Esophagus squamous epithelium (tissue), 4 donors: ENCODE measurements at regions not wholly inside any gene's neighbourhood (a gene's known extent, or its start where the extent isn't known, plus 50 kb on each side); places are given as distances from the start of the nearest gene placed in this dataset.

Source experiments
- POLR2A ChIP-seq, 4 donors: fragments of 450-650 bp; IDR thresholded peaks; one replicate each; pipeline ENCODE4 v1.6.1; 2017; ENCODE audit warnings: antibody characterized with exemption in 4 of 4, mild to moderate bottlenecking in 4 of 4, moderate library complexity in 3 of 4
- TF ChIP-seq, protein P1 (sequence below), 6 experiments: fragments of 450-650 bp in 4 of 6; fragments of 200-600 bp in 2 of 6; sonication (generic) in 2 of 6; IDR thresholded peaks; one replicate each; pipeline ENCODE4 v1.5.1; 2016 to 2019; ENCODE audit warnings: antibody characterized with exemption in 6 of 6, mild to moderate bottlenecking in 4 of 6, moderate library complexity in 4 of 6

DNA sequence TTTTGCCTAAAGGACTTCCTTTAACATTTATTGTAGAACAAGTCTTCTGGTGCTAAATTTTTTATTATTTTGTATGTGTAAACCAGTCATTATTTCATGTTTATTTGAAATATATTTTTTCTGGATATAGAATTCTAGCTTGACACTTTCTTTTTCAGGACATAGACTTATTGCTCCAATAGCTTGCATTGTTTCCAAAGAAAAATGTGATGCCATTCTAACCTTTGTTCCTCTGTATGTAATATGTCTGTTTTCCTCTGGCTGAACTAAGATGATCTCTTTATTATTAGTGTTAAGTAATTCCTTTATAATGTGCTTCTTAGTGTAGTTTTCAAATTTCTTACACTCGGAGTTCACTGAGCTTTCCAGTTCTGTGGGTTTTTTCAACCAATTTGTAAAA is 174.1 kb upstream of the STARD13 start:
- TF ChIP-seq, protein P1, sequence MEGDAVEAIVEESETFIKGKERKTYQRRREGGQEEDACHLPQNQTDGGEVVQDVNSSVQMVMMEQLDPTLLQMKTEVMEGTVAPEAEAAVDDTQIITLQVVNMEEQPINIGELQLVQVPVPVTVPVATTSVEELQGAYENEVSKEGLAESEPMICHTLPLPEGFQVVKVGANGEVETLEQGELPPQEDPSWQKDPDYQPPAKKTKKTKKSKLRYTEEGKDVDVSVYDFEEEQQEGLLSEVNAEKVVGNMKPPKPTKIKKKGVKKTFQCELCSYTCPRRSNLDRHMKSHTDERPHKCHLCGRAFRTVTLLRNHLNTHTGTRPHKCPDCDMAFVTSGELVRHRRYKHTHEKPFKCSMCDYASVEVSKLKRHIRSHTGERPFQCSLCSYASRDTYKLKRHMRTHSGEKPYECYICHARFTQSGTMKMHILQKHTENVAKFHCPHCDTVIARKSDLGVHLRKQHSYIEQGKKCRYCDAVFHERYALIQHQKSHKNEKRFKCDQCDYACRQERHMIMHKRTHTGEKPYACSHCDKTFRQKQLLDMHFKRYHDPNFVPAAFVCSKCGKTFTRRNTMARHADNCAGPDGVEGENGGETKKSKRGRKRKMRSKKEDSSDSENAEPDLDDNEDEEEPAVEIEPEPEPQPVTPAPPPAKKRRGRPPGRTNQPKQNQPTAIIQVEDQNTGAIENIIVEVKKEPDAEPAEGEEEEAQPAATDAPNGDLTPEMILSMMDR (IDR thresholded peaks at IDR 0.05), result no peak
- no peak for TF ChIP-seq POLR2A (IDR thresholded peaks at IDR 0.05)
